Panc1 (cell line): ENCODE measurements at regions not wholly inside any gene's neighbourhood (a gene's known extent, or its start where the extent isn't known, plus 50 kb on each side); places are given as distances from the start of the nearest gene placed in this dataset.

Experiments
- ATAC-seq: fragments of 200-7000 bp; cut with Tn5 transposase; 2 replicates; pipeline ENCODE4 v1.9.1; 2020; ENCODE audit warnings: mild to moderate bottlenecking, moderate library complexity
- BruUV-seq: library from RNA; stranded (reverse); fragments of 400-500 nt; replicated peaks from 2 replicates; lab custom pipeline; 2021; lab: Mats Ljungman, UMichigan
- CTCF ChIA-PET: fragments of 300-600 bp; sonication (Branson Sonifier 250); formaldehyde crosslinking; loops from one replicate; lab custom pipeline; 2022; ENCODE audit warnings: antibody characterized with exemption; lab: Charles Lee
- POLR2A ChIA-PET: fragments of 300-600 bp; sonication (Branson Sonifier 250); formaldehyde crosslinking; loops from one replicate; lab custom pipeline; 2022; ENCODE audit warnings: antibody characterized with exemption; lab: Charles Lee
- DNase-seq: peaks from one replicate; pipeline ENCODE4 v3.0.0-alpha.2; 2010; ENCODE audit warnings: low read depth, low spot score
- H3K27ac ChIP-seq: 2 replicates; pipeline ENCODE4 v1.5.1; 2011; ENCODE audit warnings: mild to moderate bottlenecking, low read length, inconsistent platforms
- H3K27me3 ChIP-seq: fragments of 200-500 bp; sonication (Bioruptor generic); 2 replicates; pipeline ENCODE4 v1.6.0; 2014; ENCODE audit warnings: low read length, inconsistent platforms; ENCODE audit not compliant: control insufficient read depth, insufficient read depth
- H3K36me3 ChIP-seq: fragments of 200-500 bp; sonication (Bioruptor generic); 2 replicates; pipeline ENCODE4 v1.5.1; 2014; ENCODE audit warnings: inconsistent platforms, mild to moderate bottlenecking, low read length, moderate library complexity; ENCODE audit not compliant: control insufficient read depth, insufficient read depth
- H3K4me1 ChIP-seq: 2 replicates; pipeline ENCODE4 v1.5.1; 2011; ENCODE audit warnings: inconsistent platforms, mild to moderate bottlenecking, low read length, moderate library complexity; ENCODE audit not compliant: control insufficient read depth, insufficient read depth
- H3K4me3 ChIP-seq, 2 experiments: 2 replicates each; pipeline ENCODE4 v1.5.1; 2011 to 2012; ENCODE audit warnings: low read depth in 2 of 2, low read length in 2 of 2, mild to moderate bottlenecking in 2 of 2, inconsistent platforms in 1 of 2, moderate library complexity in 1 of 2
- H3K9me3 ChIP-seq: fragments of 200-500 bp; sonication (Bioruptor generic); 2 replicates; pipeline ENCODE4 v1.5.1; 2014; ENCODE audit warnings: low read depth, mild to moderate bottlenecking, inconsistent platforms, low read length, moderate library complexity; ENCODE audit not compliant: control insufficient read depth, insufficient read depth
- CTCF ChIP-seq: fragments of 450-650 bp; IDR thresholded peaks from 2 replicates; pipeline ENCODE4 v1.5.1; 2017; ENCODE audit warnings: mild to moderate bottlenecking
- POLR2AphosphoS5 ChIP-seq: IDR thresholded peaks from 2 replicates; pipeline ENCODE4 v1.6.1; 2012; ENCODE audit warnings: mild to moderate bottlenecking, low read depth, low read length, moderate library complexity
- REST ChIP-seq, 2 experiments: IDR thresholded peaks; 2 replicates each; pipeline ENCODE4 v1.6.1; 2011 to 2012; ENCODE audit warnings: low read depth in 2 of 2, control low read depth in 1 of 2, low read length in 1 of 2, mild to moderate bottlenecking in 1 of 2, moderate library complexity in 1 of 2; ENCODE audit not compliant: insufficient read depth in 1 of 2
- SIN3A ChIP-seq: IDR thresholded peaks from 2 replicates; pipeline ENCODE4 v1.6.1; 2012; ENCODE audit warnings: low read depth, mild to moderate bottlenecking, low read length, moderate library complexity, borderline replicate concordance; ENCODE audit not compliant: insufficient read depth
- TCF7L2 ChIP-seq: IDR thresholded peaks from 2 replicates; pipeline ENCODE4 v1.6.1; 2011; ENCODE audit warnings: mild to moderate bottlenecking, low read depth, low read length, inconsistent platforms
- in situ Hi-C: cut with HindIII; loops from 2 replicates; pipeline ENCODE4 v1.10.0; 2016; ENCODE audit warnings: low sequenced_read_pairs, low pct_unique_long_range_greater_than_20kb
- intact Hi-C: fragments of 100-400 bp; cut with micrococcal nuclease; formaldehyde crosslinking; loops from one replicate; pipeline ENCODE4 v1.10.0; 2022; ENCODE audit not compliant: unreplicated experiment

DNA sequence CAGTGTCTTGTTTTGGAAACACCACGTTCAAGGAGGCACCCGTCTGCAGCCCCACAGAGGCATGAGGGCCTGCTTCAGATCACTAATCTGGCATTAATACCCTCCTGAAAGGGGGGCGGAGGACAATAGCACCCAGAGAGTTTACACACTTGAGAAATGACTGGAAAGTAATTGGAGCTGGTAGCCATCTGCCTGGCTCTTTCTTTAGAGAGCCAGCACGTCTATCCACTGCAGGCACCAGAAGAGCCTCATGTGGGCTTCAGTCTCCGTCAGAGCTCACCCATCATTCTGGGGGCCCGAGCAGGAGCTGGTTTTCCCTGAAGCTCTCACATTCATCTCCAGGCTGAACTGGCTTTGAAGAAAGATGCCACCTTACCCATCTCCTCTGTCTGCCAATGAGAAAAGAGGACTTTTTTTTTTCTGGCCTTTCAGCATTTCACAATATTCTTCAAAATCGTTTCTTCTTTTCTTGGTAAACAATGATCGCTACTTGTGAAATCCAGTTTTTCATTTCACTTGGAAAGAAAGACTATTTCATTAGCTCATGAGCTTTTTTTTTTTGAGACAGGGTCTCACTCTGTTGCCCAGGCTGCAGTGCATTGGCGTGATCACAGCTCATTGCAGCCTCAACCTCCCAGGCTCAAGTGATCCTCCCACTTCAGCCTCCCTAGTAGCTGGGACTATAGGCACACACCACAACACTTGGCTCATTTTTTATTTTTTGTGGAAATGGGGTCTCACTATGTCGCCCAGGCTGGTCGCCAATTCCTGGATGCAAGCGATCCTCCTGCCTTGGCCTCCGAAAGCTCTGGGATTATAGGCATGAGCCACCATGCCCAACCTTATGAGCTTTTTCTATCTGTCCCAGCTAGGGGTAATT is 124.7 kb upstream of the ZNF217 start:
- Histone ChIP-seq H3K27ac (peak overlapping the region; percentile 78), H3K4me3 (no peak overlapping the region), H3K36me3 (no peaks in the 10 kb centered on the region), H3K4me1 (peaks cover 10% of the 10 kb centered on the region), H3K9me3 (no peaks in the 10 kb centered on the region), H3K27me3 (no peaks in the 10 kb centered on the region)
- CTCF ChIA-PET, result interaction anchor here (0.7 kb wide), 1 partner anchor 338 kb away, joined by 3 read pairs; no protein-coding TSS in a partner anchor
- POLR2A ChIA-PET, result interaction anchor here (0.6 to 0.7 kb wide), 3 partner anchors 17 to 128 kb away, joined by 3 to 7 read pairs (median 5); no protein-coding TSS in a partner anchor
- intact Hi-C loops, result no loop called here
- DNase-seq, result no peak
- BruUV-seq, result no TSS peak
- in situ Hi-C loops, result no loop called here
- no peak for TF ChIP-seq REST (IDR thresholded peaks at IDR 0.05; ENCODE audit: insufficient read depth in 1 of 2, low read depth in 2 of 2, low read length in 1 of 2)
- no peak for TF ChIP-seq SIN3A
- TF ChIP-seq TCF7L2, result no peak
- no peak for TF ChIP-seq CTCF
- no peak for TF ChIP-seq POLR2AphosphoS5
- ATAC-seq, result no peak

DNA sequence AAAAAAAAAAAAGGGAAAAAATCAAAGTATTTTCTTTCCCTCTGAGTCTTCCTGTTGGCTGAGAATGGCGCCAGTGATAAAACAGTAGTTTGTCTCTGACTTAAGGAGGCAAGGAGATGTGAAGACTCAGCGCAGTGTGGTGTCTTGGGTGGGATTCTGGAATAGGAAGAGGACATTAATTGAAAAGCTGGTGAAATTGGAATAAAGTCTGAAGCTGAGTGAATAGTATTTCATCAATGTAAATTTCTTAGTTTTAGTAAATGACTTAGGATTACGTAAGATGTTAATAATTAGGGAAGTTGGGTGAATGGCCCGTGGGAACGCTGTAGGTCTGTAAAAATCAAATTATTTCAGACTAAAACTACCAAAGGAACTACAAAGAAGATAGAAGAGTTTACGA is 122.8 kb upstream of the ZNF217 start:
- Histone ChIP-seq H3K9me3 (no peaks in the 10 kb centered on the region), H3K36me3 (no peaks in the 10 kb centered on the region), H3K4me1 (peaks cover 25% of the 10 kb centered on the region), H3K4me3 (no peak overlapping the region), H3K27ac (peak overlapping the region; percentile 30; the same call in 1 of the 2 replicates), H3K27me3 (no peaks in the 10 kb centered on the region)
- in situ Hi-C loops, result no loop called here
- ATAC-seq (no peak), DNase-seq (no peak)
- ChIA-PET CTCF (no interaction called here), POLR2A (no interaction called here)
- TF ChIP-seq TCF7L2, result no peak
- TF ChIP-seq SIN3A, result no peak
- no peak for TF ChIP-seq POLR2AphosphoS5
- no peak for TF ChIP-seq CTCF
- TF ChIP-seq REST (IDR thresholded peaks at IDR 0.05; ENCODE audit: insufficient read depth in 1 of 2, low read depth in 2 of 2, low read length in 1 of 2), result no peak
- intact Hi-C loops, result no loop called here
- no TSS peak for BruUV-seq
